Thyroid gland (tissue), 4 donors: ENCODE measurements at regions not wholly inside any gene's neighbourhood (a gene's known extent, or its start where the extent isn't known, plus 50 kb on each side); places are given as distances from the start of the nearest gene placed in this dataset.

Experiments
- DNase-seq, 2 donors: peaks; one replicate each; pipeline ENCODE4 v3.0.0-alpha.2; 2019
- H3K27ac ChIP-seq, 3 donors: fragments of 200-600 bp; sonication (generic); 1 replicate in 2 of 3; 2 replicates in 1 of 3; pipeline ENCODE4 v1.5.1; 2016 to 2019; ENCODE audit warnings: mild to moderate bottlenecking in 1 of 3, moderate library complexity in 1 of 3
- H3K27me3 ChIP-seq: fragments of 200-600 bp; sonication (generic); one replicate; pipeline ENCODE4 v1.5.1; 2019
- H3K36me3 ChIP-seq, 2 donors: fragments of 200-600 bp; sonication (generic); one replicate each; pipeline ENCODE4 v1.5.1; 2016 to 2019
- H3K4me1 ChIP-seq, 2 donors: fragments of 200-600 bp; sonication (generic); one replicate each; pipeline ENCODE4 v1.5.1; 2017 to 2019
- H3K4me3 ChIP-seq, 3 donors: fragments of 200-600 bp; sonication (generic); replicated peaks in 1 of 3; 1 replicate in 2 of 3; 2 replicates in 1 of 3; pipeline ENCODE4 v1.5.1; 2016; ENCODE audit warnings: mild to moderate bottlenecking in 1 of 3
- H3K9me3 ChIP-seq: fragments of 200-600 bp; sonication (generic); one replicate; pipeline ENCODE4 v1.5.1; 2017
- CTCF ChIP-seq, 6 experiments: fragments of 200-600 bp in 3 of 6; fragments of 450-650 bp in 3 of 6; sonication (generic) in 3 of 6; IDR thresholded peaks; one replicate each; pipeline ENCODE4 v1.5.1; 2016 to 2019; ENCODE audit warnings: antibody characterized with exemption in 6 of 6, mild to moderate bottlenecking in 2 of 6, inconsistent platforms in 1 of 6, moderate library complexity in 1 of 6
- POLR2A ChIP-seq, 2 donors: fragments of 450-650 bp; IDR thresholded peaks; one replicate each; pipeline ENCODE4 v1.6.1; 2017; ENCODE audit warnings: antibody characterized with exemption in 2 of 2, mild to moderate bottlenecking in 2 of 2, moderate library complexity in 1 of 2
- WGBS, 2 donors: methylation state at CpG; one replicate each; pipeline ENCODE4 v1.1.5; 2017; 5-methylcytosine and 5-hydroxymethylcytosine counted together
- intact Hi-C: fragments of 100-400 bp; cut with DNase I; formaldehyde crosslinking; loops from one replicate; pipeline ENCODE4 v1.15.1; 2023

- H3K4me1 ChIP-seq = no peaks in the 10 kb centered on the region
- intact Hi-C loops = no loop called here
- 84 to 88% methylated on average over 6 of the region's 6 CpGs for WGBS, 2 donors
- no peaks in the 10 kb centered on the region for H3K36me3 ChIP-seq
- H3K4me3 ChIP-seq = no peak overlapping the region
- H3K27me3 ChIP-seq = no peaks in the 10 kb centered on the region
- no peak overlapping the region for H3K27ac ChIP-seq
- TF ChIP-seq CTCF (IDR thresholded peaks at IDR 0.05) (no peak), POLR2A (IDR thresholded peaks at IDR 0.05) (no peak)
- no peak for DNase-seq
- H3K9me3 ChIP-seq = no peaks in the 10 kb centered on the region
Observed at GRCh38 chr13:21823416-21823815, 152.5 kb downstream of the FGF9 start.

GRCh38 chr13:21823949-21824348 is 153.1 kb downstream of the FGF9 start:
- H3K4me1 ChIP-seq = no peaks in the 10 kb centered on the region
- no peak overlapping the region for H3K4me3 ChIP-seq
- TF ChIP-seq POLR2A (IDR thresholded peaks at IDR 0.05) (no peak), CTCF (IDR thresholded peaks at IDR 0.05) (no peak)
- no peaks in the 10 kb centered on the region for H3K9me3 ChIP-seq
- no peak overlapping the region for H3K27ac ChIP-seq
- 80 to 94% methylated on average over 1 of the region's 1 CpG for WGBS, 2 donors
- H3K27me3 ChIP-seq = no peaks in the 10 kb centered on the region
- no peak for DNase-seq
- no peaks in the 10 kb centered on the region for H3K36me3 ChIP-seq
- intact Hi-C loops = no loop called here

- intact Hi-C loops = no loop called here
- TF ChIP-seq POLR2A (IDR thresholded peaks at IDR 0.05) (no peak), CTCF (IDR thresholded peaks at IDR 0.05) (no peak)
- Histone ChIP-seq H3K27ac (no peak overlapping the region), H3K4me1 (no peaks in the 10 kb centered on the region), H3K4me3 (no peak overlapping the region), H3K9me3 (no peaks in the 10 kb centered on the region), H3K27me3 (no peaks in the 10 kb centered on the region), H3K36me3 (no peaks in the 10 kb centered on the region)
- DNase-seq = no peak
- WGBS, 2 donors = 31 to 50% methylated on average over 6 of the region's 6 CpGs
Observed at GRCh38 chr13:21825186-21825585, 154.3 kb downstream of the FGF9 start.

GRCh38 chr13:21825801-21826200 is 154.9 kb downstream of the FGF9 start:
- H3K27ac ChIP-seq = no peak overlapping the region
- intact Hi-C loops = no loop called here

More at GRCh38 chr13:21825801-21826200, 154.9 kb downstream of the FGF9 start:
- DNase-seq = no peak
- Histone ChIP-seq H3K4me1 (no peaks in the 10 kb centered on the region), H3K4me3 (no peak overlapping the region), H3K27me3 (no peaks in the 10 kb centered on the region), H3K9me3 (no peaks in the 10 kb centered on the region), H3K36me3 (no peaks in the 10 kb centered on the region)
- WGBS, 2 donors = 83 to 86% methylated on average over 2 of the region's 2 CpGs
- TF ChIP-seq CTCF (IDR thresholded peaks at IDR 0.05) = no peak
- TF ChIP-seq POLR2A (IDR thresholded peaks at IDR 0.05) = no peak
